AG04449 (cell line): ENCODE measurements at regions not wholly inside any gene's neighbourhood (a gene's known extent, or its start where the extent isn't known, plus 50 kb on each side); places are given as distances from the start of the nearest gene placed in this dataset.

Experiments
- CTCF ChIA-PET: fragments of 350-600 bp; formaldehyde crosslinking; extraction: SDS; loops from one replicate; lab custom pipeline; 2021; ENCODE audit warnings: antibody characterized with exemption; lab: Yijun Ruan, JAX
- POLR2A ChIA-PET: fragments of 400-600, 350-600 bp; formaldehyde crosslinking; extraction: SDS; loops from one replicate; lab custom pipeline; 2020; ENCODE audit warnings: antibody characterized with exemption, inconsistent platforms; lab: Yijun Ruan, JAX
- DNase-seq: peaks from one replicate; pipeline ENCODE4 v3.0.0-alpha.2; 2010; ENCODE audit warnings: low read depth, low spot score
- H3K4me3 ChIP-seq: 2 replicates; pipeline ENCODE4 v1.5.1; 2011; ENCODE audit warnings: low read depth, mild to moderate bottlenecking, control low read depth, low read length
- TF ChIP-seq, protein P1 (sequence below): IDR thresholded peaks from one replicate; pipeline ENCODE4 v1.5.1; 2011; ENCODE audit warnings: mild to moderate bottlenecking, moderate library complexity, low read length, control low read depth, inconsistent platforms; ENCODE audit not compliant: insufficient read depth; ENCODE audit errors: missing control alignments

DNA sequence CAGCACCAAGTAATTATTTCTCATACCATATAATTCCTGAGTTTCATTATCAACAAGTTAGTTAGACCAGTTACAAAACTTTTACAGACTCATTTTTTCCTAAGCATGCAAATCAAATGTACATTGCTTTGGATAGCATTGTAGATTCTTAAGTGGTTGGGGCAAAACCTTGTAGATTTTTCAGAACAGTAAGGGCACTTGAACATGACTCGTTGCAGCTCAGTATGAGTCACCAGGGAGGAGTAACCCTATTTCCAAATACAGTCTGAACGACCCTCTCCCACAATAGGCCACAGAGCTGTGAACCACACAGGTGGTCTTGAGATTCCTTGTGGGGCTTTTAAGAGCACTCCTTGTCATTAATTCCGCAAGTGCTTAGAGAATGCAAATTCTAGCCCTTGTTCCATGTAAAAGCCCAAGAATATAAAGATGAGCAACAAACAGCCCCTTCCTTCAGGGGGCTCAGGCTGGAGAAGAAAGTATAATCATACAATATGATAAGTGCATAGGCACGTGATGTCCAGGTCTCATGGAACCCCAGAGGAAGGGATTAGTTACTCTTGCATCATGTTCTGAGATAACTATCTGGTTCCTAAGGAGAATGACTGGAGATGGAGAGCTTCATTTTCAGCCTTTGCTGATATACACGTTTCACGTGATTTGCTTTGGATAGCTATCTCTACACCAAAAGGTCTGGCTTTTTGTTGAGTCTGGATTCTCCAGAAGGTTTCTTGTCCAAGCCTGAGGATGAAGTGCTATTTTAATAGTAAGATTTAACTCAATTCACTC lies 295.7 kb downstream of the KCNN2 start:
- CTCF ChIA-PET = no interaction called here
- TF ChIP-seq, protein P1, sequence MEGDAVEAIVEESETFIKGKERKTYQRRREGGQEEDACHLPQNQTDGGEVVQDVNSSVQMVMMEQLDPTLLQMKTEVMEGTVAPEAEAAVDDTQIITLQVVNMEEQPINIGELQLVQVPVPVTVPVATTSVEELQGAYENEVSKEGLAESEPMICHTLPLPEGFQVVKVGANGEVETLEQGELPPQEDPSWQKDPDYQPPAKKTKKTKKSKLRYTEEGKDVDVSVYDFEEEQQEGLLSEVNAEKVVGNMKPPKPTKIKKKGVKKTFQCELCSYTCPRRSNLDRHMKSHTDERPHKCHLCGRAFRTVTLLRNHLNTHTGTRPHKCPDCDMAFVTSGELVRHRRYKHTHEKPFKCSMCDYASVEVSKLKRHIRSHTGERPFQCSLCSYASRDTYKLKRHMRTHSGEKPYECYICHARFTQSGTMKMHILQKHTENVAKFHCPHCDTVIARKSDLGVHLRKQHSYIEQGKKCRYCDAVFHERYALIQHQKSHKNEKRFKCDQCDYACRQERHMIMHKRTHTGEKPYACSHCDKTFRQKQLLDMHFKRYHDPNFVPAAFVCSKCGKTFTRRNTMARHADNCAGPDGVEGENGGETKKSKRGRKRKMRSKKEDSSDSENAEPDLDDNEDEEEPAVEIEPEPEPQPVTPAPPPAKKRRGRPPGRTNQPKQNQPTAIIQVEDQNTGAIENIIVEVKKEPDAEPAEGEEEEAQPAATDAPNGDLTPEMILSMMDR = no peak
- POLR2A ChIA-PET = no interaction called here
- no peak overlapping the region for H3K4me3 ChIP-seq
- no peak for DNase-seq

DNA sequence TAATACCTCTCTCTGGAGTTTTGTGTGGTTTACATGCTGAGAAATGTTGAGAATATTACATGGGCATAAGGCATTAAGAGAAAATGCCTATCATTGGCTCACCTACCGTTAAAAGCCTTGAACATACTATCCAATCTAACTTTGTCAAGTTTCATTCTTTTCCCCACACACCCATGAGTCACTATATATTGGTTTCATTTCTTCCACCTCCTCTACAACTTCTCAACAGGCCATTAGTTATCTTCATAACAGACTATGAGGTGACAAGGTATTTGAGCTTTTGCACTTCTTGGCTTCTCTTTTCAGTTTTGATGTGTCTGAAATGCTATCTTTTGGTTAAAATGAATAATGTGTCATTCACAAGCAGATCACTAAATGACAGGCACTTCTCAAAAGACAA lies 288.0 kb downstream of the KCNN2 start:
- H3K4me3 ChIP-seq = no peak overlapping the region
- ChIA-PET POLR2A (no interaction called here), CTCF (no interaction called here)
- no peak for DNase-seq
- TF ChIP-seq, protein P1 = no peak

DNA sequence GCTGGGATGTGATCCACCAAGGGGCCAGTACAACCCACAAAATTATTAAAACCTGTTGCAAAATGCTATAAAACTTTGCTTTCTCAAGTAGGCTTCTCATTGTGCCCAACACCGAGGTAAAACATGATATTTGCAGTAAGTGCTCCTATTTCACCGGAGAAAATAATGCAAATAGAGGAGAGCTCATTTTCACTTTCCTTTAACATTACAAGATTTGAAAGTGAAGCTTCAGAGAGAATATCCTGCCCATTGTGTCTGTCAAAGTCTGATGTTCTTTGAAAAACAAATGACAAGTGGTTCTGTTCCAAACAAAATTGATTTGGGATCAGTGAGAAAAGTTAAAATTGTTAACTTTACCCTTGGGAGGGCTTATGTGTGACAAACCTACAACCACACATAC lies 287.1 kb downstream of the KCNN2 start:
- TF ChIP-seq, protein P1 = no peak
- ChIA-PET POLR2A (no interaction called here), CTCF (no interaction called here)
- no peak for DNase-seq
- no peak overlapping the region for H3K4me3 ChIP-seq

DNA sequence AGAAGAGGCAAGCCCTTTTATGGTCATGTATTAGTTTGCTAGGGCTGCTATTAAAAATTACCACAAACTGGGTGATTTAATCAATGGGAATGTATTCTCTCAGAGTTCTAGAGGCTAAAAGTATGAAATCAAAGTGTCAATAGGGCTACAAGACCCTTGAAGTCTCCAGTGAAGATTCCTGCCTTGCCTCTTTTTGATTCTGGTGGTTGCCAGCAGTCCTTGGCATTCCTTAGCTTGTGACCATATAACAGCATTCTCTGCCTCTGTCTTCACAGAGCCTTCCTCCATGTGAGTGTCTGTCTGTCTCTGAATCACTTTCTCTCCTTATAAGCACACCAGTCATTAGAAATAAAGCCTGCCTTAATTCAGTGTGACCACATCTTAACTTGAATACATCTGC lies 282.7 kb downstream of the KCNN2 start:
- CTCF ChIA-PET = no interaction called here
- DNase-seq = no peak
- POLR2A ChIA-PET = no interaction called here
- H3K4me3 ChIP-seq = no peak overlapping the region
- TF ChIP-seq, protein P1 = no peak

DNA sequence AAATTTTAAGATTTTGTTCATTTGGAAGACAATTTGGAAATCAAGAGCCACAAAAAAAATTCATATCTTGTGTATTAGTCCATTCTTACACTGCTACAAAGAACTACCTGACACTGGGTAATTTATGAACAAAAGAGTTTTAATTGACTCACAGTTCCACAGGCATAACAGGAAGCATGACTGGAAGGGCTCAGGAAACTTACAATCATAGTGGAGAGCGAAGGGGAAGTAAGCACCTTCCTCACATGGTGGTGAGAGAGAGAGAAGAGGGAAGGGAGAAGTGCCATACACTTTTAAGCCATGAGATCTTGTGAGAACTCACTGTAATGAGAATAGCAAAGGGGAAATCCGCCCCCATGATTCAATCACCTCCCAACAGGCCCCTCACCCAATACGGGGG lies 274.4 kb downstream of the KCNN2 start:
- POLR2A ChIA-PET = no interaction called here
- TF ChIP-seq, protein P1 = no peak
- CTCF ChIA-PET = no interaction called here
- no peak for DNase-seq
- H3K4me3 ChIP-seq = no peak overlapping the region

DNA sequence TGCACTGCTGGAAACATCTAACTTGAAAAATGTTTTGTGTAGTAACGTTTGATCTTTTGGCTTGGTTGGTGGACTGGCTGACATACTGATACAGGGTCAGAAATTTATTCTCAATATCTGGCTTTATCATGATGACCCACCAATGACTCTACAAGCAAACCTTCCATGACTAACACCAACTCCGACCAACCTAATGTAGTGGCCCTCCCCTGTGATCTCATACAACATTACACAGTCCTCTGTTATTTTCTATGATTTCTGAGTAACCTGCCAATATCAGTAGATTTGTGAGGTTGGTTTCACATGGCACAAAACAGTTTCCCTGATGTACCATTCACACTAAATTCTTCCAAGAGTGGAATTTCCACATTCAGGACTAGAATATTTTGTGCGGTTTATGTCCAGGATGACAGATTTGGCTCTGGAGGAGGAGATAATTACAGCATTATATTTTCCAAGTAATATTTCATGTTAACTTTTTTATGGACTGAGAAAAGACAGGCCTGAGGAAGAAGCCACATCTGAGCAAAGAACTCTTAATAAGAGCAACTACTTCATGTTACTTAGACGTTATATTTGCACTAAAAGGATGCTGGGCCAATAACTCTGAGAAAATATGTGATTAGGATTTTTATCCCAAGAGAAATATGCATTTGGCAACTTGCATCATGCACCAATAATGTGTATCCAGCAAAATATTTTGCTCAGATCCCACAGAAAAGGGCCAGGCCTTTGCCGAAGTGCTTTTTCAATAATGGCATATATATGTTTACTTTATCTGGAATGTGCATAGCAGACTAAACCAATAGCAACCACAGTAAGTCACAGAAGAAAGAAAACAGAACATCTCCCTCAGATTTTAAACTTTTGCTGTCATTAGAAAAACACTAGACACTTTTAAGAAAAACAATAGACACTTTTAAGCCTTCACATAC lies 273.4 kb downstream of the KCNN2 start:
- TF ChIP-seq, protein P1 = no peak
- no peak overlapping the region for H3K4me3 ChIP-seq
- DNase-seq = no peak
- CTCF ChIA-PET = no interaction called here
- POLR2A ChIA-PET = no interaction called here
